Spinal cord (tissue), 9 donors: ENCODE measurements at regions not wholly inside any gene's neighbourhood (a gene's known extent, or its start where the extent isn't known, plus 50 kb on each side); places are given as distances from the start of the nearest gene placed in this dataset.

Source experiments
- DNase-seq, 6 donors: peaks; one replicate each; pipeline versions ENCODE4 v3.0.0 to v3.0.0-alpha.2; 2013 to 2015; ENCODE audit warnings: low spot score in 6 of 6, low read depth in 4 of 6
- H3K27ac ChIP-seq: one replicate; pipeline ENCODE4 v1.5.1; 2013; ENCODE audit warnings: low read depth, low read length, control low read depth
- H3K27me3 ChIP-seq: one replicate; pipeline ENCODE4 v1.6.1; 2013; ENCODE audit warnings: low read length; ENCODE audit not compliant: control insufficient read depth, insufficient read depth
- H3K36me3 ChIP-seq: one replicate; pipeline ENCODE4 v1.6.1; 2013; ENCODE audit warnings: low read length; ENCODE audit not compliant: control insufficient read depth, insufficient read depth
- H3K4me1 ChIP-seq: one replicate; pipeline ENCODE4 v1.6.1; 2013; ENCODE audit warnings: low read length; ENCODE audit not compliant: control insufficient read depth, insufficient read depth
- H3K4me3 ChIP-seq: one replicate; pipeline ENCODE4 v1.5.1; 2013; ENCODE audit warnings: low read depth, low read length, control low read depth
- H3K9me3 ChIP-seq: one replicate; pipeline ENCODE4 v1.6.1; 2013; ENCODE audit warnings: low read length; ENCODE audit not compliant: control insufficient read depth, insufficient read depth
- WGBS: methylation state at CpG from one replicate; pipeline ENCODE4 v1.1.5; 2013; ENCODE audit warnings: missing lambda C conversion rate; ENCODE audit not compliant: insufficient coverage; 5-methylcytosine and 5-hydroxymethylcytosine counted together
- donor health status: healthy.

- H3K4me3 ChIP-seq: no peak overlapping the region
- H3K36me3 ChIP-seq: no peaks in the 10 kb centered on the region
- H3K27me3 ChIP-seq: no peaks in the 10 kb centered on the region
- H3K9me3 ChIP-seq: no peaks in the 10 kb centered on the region
- DNase-seq: no peak
- no peaks in the 10 kb centered on the region for H3K4me1 ChIP-seq
- 50% methylated on average over 1 of the region's 2 CpGs for WGBS
- H3K27ac ChIP-seq: no peak overlapping the region
Measured at GRCh38 chr9:82791692-82792091, 271.2 kb downstream of the RASEF start.

GRCh38 chr9:82797534-82797933 lies 265.4 kb downstream of the RASEF start:
- Histone ChIP-seq H3K4me1 (no peaks in the 10 kb centered on the region), H3K36me3 (no peaks in the 10 kb centered on the region), H3K27ac (no peak overlapping the region), H3K4me3 (no peak overlapping the region), H3K27me3 (no peaks in the 10 kb centered on the region), H3K9me3 (no peaks in the 10 kb centered on the region)
- DNase-seq: peak in 2 of 6 donors; percentile 46 to 83
- WGBS: 18% methylated on average over 2 of the region's 3 CpGs

- DNase-seq: peak in 1 of 6 donors; percentile 47
- Histone ChIP-seq H3K4me3 (no peak overlapping the region), H3K36me3 (no peaks in the 10 kb centered on the region), H3K4me1 (no peaks in the 10 kb centered on the region), H3K27ac (no peak overlapping the region), H3K27me3 (no peaks in the 10 kb centered on the region), H3K9me3 (no peaks in the 10 kb centered on the region)
- no CpG with 5 or more reads among the region's 4 CpGs for WGBS
Measured at GRCh38 chr9:82799286-82799685, 263.7 kb downstream of the RASEF start.

DNA sequence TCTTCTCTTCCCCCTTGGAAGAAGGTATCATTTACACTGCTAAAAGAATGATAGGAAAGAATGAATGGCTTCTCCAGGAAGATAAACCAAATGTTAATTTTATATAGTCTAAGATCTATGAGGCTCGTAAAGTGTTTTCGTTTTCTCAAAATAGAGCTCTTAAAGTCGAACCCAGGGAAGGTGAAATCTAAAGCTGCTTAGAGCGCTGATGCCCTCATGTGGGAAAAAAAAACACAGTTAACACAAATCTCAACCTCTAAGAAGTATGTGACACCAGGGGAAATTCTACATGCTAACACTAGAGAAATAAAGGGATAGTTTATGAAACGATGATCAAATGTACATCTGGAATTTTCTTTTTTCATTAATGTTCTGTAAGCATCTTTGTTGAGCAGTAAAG lies 257.9 kb downstream of the RASEF start:
- Histone ChIP-seq H3K36me3 (no peaks in the 10 kb centered on the region), H3K9me3 (no peaks in the 10 kb centered on the region), H3K27ac (no peak overlapping the region), H3K4me3 (no peak overlapping the region), H3K27me3 (no peaks in the 10 kb centered on the region), H3K4me1 (no peaks in the 10 kb centered on the region)
- no CpG with 5 or more reads among the region's 5 CpGs for WGBS
- DNase-seq: peak in 3 of 6 donors; percentile 9 to 85 (median 54)

GRCh38 chr9:82808478-82808877 lies 254.5 kb downstream of the RASEF start:
- H3K27ac ChIP-seq: no peak overlapping the region
- no peak for DNase-seq
- WGBS: 100% methylated on average over 2 of the region's 2 CpGs
- no peak overlapping the region for H3K4me3 ChIP-seq
- H3K4me1 ChIP-seq: no peaks in the 10 kb centered on the region
- H3K27me3 ChIP-seq: no peaks in the 10 kb centered on the region
- H3K36me3 ChIP-seq: no peaks in the 10 kb centered on the region
- H3K9me3 ChIP-seq: no peaks in the 10 kb centered on the region

DNA sequence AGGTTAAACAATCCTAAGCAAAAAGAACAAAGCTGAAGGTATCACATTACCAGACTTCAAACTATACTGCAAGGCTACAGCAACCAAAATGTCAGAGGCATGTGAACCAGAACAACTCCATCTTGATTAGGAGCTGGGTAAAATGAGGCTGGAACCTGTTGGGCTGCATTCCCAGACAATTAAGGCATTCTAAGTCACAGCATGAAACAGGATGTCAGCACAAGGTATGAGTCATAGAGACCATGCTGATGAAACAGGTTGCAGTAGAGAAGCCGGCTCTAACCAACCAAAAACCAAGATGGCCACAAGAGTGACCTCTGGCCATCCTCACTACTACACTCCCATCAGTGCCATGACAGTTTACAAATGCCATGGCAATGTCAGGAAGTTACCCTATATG lies 252.0 kb downstream of the RASEF start:
- Histone ChIP-seq H3K4me3 (no peak overlapping the region), H3K9me3 (no peaks in the 10 kb centered on the region), H3K27ac (no peak overlapping the region), H3K4me1 (no peaks in the 10 kb centered on the region), H3K27me3 (no peaks in the 10 kb centered on the region), H3K36me3 (no peaks in the 10 kb centered on the region)
- no peak for DNase-seq
- WGBS: no CpG with 5 or more reads among the region's 1 CpG

DNA sequence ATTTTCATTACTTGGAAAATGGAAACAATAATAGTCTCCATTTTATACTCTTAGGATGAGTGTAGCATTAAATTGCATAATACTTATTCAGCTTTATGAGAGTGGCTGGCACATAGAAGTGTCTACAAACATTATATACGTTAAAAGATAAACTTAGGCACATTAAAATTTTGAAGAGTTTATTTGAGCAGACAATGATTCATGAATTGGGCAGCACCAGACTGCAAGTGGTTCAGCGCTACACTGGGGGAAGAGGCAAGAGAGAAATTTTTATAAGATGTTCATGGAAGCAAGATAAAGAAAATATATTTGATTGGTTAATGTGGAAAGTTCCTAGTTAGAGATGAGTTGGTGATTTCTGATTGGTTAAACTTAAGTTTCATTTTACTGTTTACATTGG lies 243.7 kb downstream of the RASEF start:
- no peaks in the 10 kb centered on the region for H3K4me1 ChIP-seq
- no peak overlapping the region for H3K4me3 ChIP-seq
- H3K27ac ChIP-seq: no peak overlapping the region
- no peaks in the 10 kb centered on the region for H3K27me3 ChIP-seq
- no peaks in the 10 kb centered on the region for H3K9me3 ChIP-seq
- 100% methylated on average over 1 of the region's 2 CpGs for WGBS
- H3K36me3 ChIP-seq: no peaks in the 10 kb centered on the region
- DNase-seq: no peak

DNA sequence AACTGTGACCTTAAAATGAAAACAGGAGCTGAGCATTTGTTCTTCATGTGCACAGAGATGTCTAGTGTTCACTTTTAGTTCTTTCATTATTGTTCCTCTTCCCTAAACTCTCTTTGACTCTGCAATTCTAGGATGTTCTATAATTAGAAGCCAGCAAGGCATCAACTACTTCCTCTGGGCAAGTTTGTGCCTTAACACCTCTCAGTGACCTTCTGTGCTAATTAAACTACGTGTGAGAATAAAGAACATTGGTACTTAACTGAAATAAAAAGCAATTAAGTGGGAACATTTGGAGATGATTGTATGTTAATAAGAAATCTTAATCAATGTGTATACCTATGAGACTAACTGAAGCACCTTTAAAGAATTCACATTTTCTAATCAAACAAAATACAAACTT lies 242.8 kb downstream of the RASEF start:
- no peaks in the 10 kb centered on the region for H3K4me1 ChIP-seq

GRCh38 chr9:82829818-82830217 lies 233.1 kb downstream of the RASEF start:
- H3K4me1 ChIP-seq: no peaks in the 10 kb centered on the region
- WGBS: no CpG with 5 or more reads among the region's 4 CpGs
- peak in 1 of 6 donors; percentile 90 for DNase-seq
- no peaks in the 10 kb centered on the region for H3K36me3 ChIP-seq
- no peak overlapping the region for H3K27ac ChIP-seq
- no peak overlapping the region for H3K4me3 ChIP-seq
- no peaks in the 10 kb centered on the region for H3K9me3 ChIP-seq
- H3K27me3 ChIP-seq: no peaks in the 10 kb centered on the region

More for the DNA sequence above, 242.8 kb downstream of the RASEF start:
- DNase-seq: peak in 1 of 6 donors; percentile 83
- WGBS: no CpG with 5 or more reads among the region's 1 CpG
- Histone ChIP-seq H3K36me3 (no peaks in the 10 kb centered on the region), H3K4me3 (no peak overlapping the region), H3K27ac (no peak overlapping the region), H3K9me3 (no peaks in the 10 kb centered on the region), H3K27me3 (no peaks in the 10 kb centered on the region)

GRCh38 chr9:82865524-82865923 lies 197.4 kb downstream of the RASEF start:
- Histone ChIP-seq H3K27ac (no peak overlapping the region), H3K9me3 (no peaks in the 10 kb centered on the region), H3K36me3 (no peaks in the 10 kb centered on the region), H3K27me3 (no peaks in the 10 kb centered on the region), H3K4me1 (no peaks in the 10 kb centered on the region), H3K4me3 (no peak overlapping the region)
- WGBS: no CpG with 5 or more reads among the region's 2 CpGs
- DNase-seq: no peak
